GM12878 (cell line): ENCODE measurements at regions not wholly inside any gene's neighbourhood (a gene's known extent, or its start where the extent isn't known, plus 50 kb on each side); places are given as distances from the start of the nearest gene placed in this dataset.

Experiments
- ATAC-seq: fragments of 200-7000 bp; cut with Tn5 transposase; 3 replicates; pipeline ENCODE4 v1.9.1; 2020; ENCODE audit warnings: mild to moderate bottlenecking, moderate library complexity
- BruUV-seq: library from RNA; stranded (reverse); fragments of 400-500 nt; replicated peaks from 2 replicates; lab custom pipeline; 2021; lab: Mats Ljungman, UMichigan
- CTCF ChIA-PET: fragments of 300-600 bp; sonication (Branson Sonifier 250); formaldehyde crosslinking; extraction: SDS; loops from one replicate; lab custom pipeline; 2021; ENCODE audit warnings: inconsistent platforms; lab: Yijun Ruan, JAX
- POLR2A ChIA-PET: fragments of 350-600 bp; formaldehyde crosslinking; extraction: SDS; loops from one replicate; lab custom pipeline; 2021; ENCODE audit warnings: inconsistent platforms; lab: Charles Lee
- RAD21 ChIA-PET: fragments of 300-600 bp; sonication (Branson Sonifier 250); formaldehyde crosslinking; loops from one replicate; lab custom pipeline; 2023; ENCODE audit warnings: antibody characterized with exemption; ENCODE audit not compliant: unreplicated experiment; lab: Charles Lee
- SMC1A ChIA-PET: fragments of 300-600 bp; sonication (Branson Sonifier 250); formaldehyde crosslinking; loops from one replicate; lab custom pipeline; 2023; ENCODE audit not compliant: unreplicated experiment, uncharacterized antibody; lab: Charles Lee
- DNase-seq: peaks from one replicate; pipeline ENCODE4 v3.0.0-alpha.2; 2011; ENCODE audit warnings: low read depth, low spot score
- FAIRE-seq: peaks from 3 replicates; lab custom pipeline; 2011; peaks lifted over from hg19 to GRCh38; lab: Jason Lieb, UNC
- H2AFZ ChIP-seq: 2 replicates; pipeline ENCODE4 v1.6.0; 2011; ENCODE audit warnings: low read depth, low read length, control low read depth; ENCODE audit not compliant: control insufficient read depth
- H3K27ac ChIP-seq: 2 replicates; pipeline ENCODE4 v1.5.1; 2011; ENCODE audit warnings: control low read depth; ENCODE audit not compliant: control insufficient read depth, insufficient read depth
- H3K27me3 ChIP-seq, 2 experiments: replicated peaks in 1 of 2; 2 replicates each; pipeline versions ENCODE4 v1.6.0 to v1.6.1; 2011; ENCODE audit warnings: low read length in 1 of 2; ENCODE audit not compliant: control insufficient read depth in 2 of 2, insufficient read depth in 2 of 2
- H3K36me3 ChIP-seq, 2 experiments: 2 replicates each; pipeline ENCODE4 v1.5.1; 2011; ENCODE audit warnings: low read length in 1 of 2; ENCODE audit not compliant: control insufficient read depth in 2 of 2, insufficient read depth in 2 of 2
- H3K4me1 ChIP-seq: 2 replicates; pipeline ENCODE4 v1.6.1; 2011; ENCODE audit warnings: mild to moderate bottlenecking, low read length, moderate library complexity, mixed read lengths; ENCODE audit not compliant: control insufficient read depth, insufficient read depth
- H3K4me2 ChIP-seq: 2 replicates; pipeline ENCODE4 v1.6.0; 2011; ENCODE audit warnings: control low read depth; ENCODE audit not compliant: control insufficient read depth, insufficient read depth
- H3K4me3 ChIP-seq: fragments of 200-600 bp; sonication (generic); 2 replicates; pipeline ENCODE4 v1.5.1; 2016
- H3K79me2 ChIP-seq: 2 replicates; pipeline ENCODE4 v1.6.0; 2011; ENCODE audit warnings: low read length; ENCODE audit not compliant: control insufficient read depth, insufficient read depth
- H3K9ac ChIP-seq: 2 replicates; pipeline ENCODE4 v1.8.0; 2011; ENCODE audit warnings: low read length, control low read depth, mixed read lengths; ENCODE audit not compliant: control insufficient read depth, insufficient read depth
- H3K9me3 ChIP-seq: replicated peaks from 3 replicates; pipeline ENCODE4 v1.5.1; 2011; ENCODE audit warnings: mild to moderate bottlenecking, low read length; ENCODE audit not compliant: control insufficient read depth, insufficient read depth
- H4K20me1 ChIP-seq: 2 replicates; pipeline ENCODE4 v1.6.0; 2011; ENCODE audit not compliant: control insufficient read depth, insufficient read depth
- ASH2L ChIP-seq: fragments of 300-600, 200-600 bp; sonication (generic); IDR thresholded peaks from 2 replicates; pipeline ENCODE4 v1.6.1; 2017; ENCODE audit warnings: low read depth, mild to moderate bottlenecking, borderline replicate concordance
- CHD1 ChIP-seq: IDR thresholded peaks from 2 replicates; pipeline ENCODE4 v1.6.1; 2012; ENCODE audit warnings: low read depth, low read length, improper control_type of control experiment
- ETV6 ChIP-seq, 2 experiments: fragments of 450-650 bp in 1 of 2; IDR thresholded peaks in 1 of 2; conservative IDR thresholded peaks in 1 of 2; 2 replicates each; pipeline ENCODE4 v1.6.1; 2014; ENCODE audit warnings: antibody characterized with exemption in 1 of 2, borderline replicate concordance in 1 of 2, low read depth in 1 of 2, mild to moderate bottlenecking in 1 of 2, moderate library complexity in 1 of 2
- HDAC2 ChIP-seq: fragments of 200-600 bp; sonication (generic); IDR thresholded peaks from 2 replicates; pipeline ENCODE4 v1.6.1; 2017
- HDAC6 ChIP-seq: fragments of 200-600 bp; sonication (generic); IDR thresholded peaks from one replicate; pipeline ENCODE4 v1.8.0; 2017; ENCODE audit warnings: antibody characterized with exemption; ENCODE audit not compliant: unreplicated experiment
- JUND ChIP-seq: IDR thresholded peaks from 2 replicates; pipeline ENCODE4 v1.6.1; 2012; ENCODE audit warnings: low read depth, mild to moderate bottlenecking, low read length, improper control_type of control experiment, moderate library complexity
- KAT2A ChIP-seq: conservative IDR thresholded peaks from 2 replicates; pipeline ENCODE4 v1.6.1; 2011; ENCODE audit warnings: low read depth, low read length; ENCODE audit not compliant: control insufficient read depth
- KLF5 ChIP-seq: fragments of 450-650 bp; IDR thresholded peaks from 2 replicates; pipeline ENCODE4 v1.6.1; 2014; ENCODE audit warnings: mild to moderate bottlenecking; ENCODE audit not compliant: partially characterized antibody
- NRF1 ChIP-seq: conservative IDR thresholded peaks from 2 replicates; pipeline ENCODE4 v1.6.1; 2011; ENCODE audit warnings: mild to moderate bottlenecking, low read depth, low read length, improper control_type of control experiment
- POU2F2 ChIP-seq: IDR thresholded peaks from 3 replicates; pipeline ENCODE4 v1.6.1; 2011; ENCODE audit warnings: low read depth, mild to moderate bottlenecking, low read length, borderline replicate concordance
- RUNX3 ChIP-seq: IDR thresholded peaks from 2 replicates; pipeline ENCODE4 v1.6.1; 2012; ENCODE audit warnings: low read length, inconsistent platforms
- SMAD1 ChIP-seq: fragments of 450-650 bp; IDR thresholded peaks from 2 replicates; pipeline ENCODE4 v1.6.1; 2018; ENCODE audit warnings: mild to moderate bottlenecking, low read depth; ENCODE audit not compliant: partially characterized antibody
- SUZ12 ChIP-seq: fragments of 200-600 bp; sonication (generic); IDR thresholded peaks from one replicate; pipeline ENCODE4 v1.6.1; 2018; ENCODE audit warnings: antibody characterized with exemption, mild to moderate bottlenecking; ENCODE audit not compliant: unreplicated experiment
- YY1 ChIP-seq: IDR thresholded peaks from 2 replicates; pipeline ENCODE4 v1.6.1; 2011; ENCODE audit warnings: low read depth, mild to moderate bottlenecking, low read length
- ZNF687 ChIP-seq: fragments of 450-650 bp; IDR thresholded peaks from 2 replicates; pipeline ENCODE4 v1.6.1; 2017; ENCODE audit warnings: mild to moderate bottlenecking, moderate library complexity
- WGBS: methylation state at CpG from one replicate; pipeline ENCODE4 v1.1.6; 2016; ENCODE audit warnings: low lambda C conversion rate; ENCODE audit not compliant: insufficient replicate concordance, insufficient coverage; ENCODE audit errors: missing lambda C conversion rate; 5-methylcytosine and 5-hydroxymethylcytosine counted together
- in situ Hi-C: fragments of 300-500 bp; cut with MboI; formaldehyde crosslinking; loops from 9 replicates; pipeline ENCODE4 v1.14.3; 2018; ENCODE audit warnings: mixed read lengths
- intact Hi-C: fragments of 100-400 bp; cut with micrococcal nuclease; formaldehyde crosslinking; loops from one replicate; pipeline ENCODE4 v1.14.2; 2022; ENCODE audit not compliant: unreplicated experiment

GRCh38 chr1:59041646-59042277 lies 255.1 kb upstream of the FGGY start:
- H3K9me3 ChIP-seq = no peaks in the 10 kb centered on the region
- ChIA-PET SMC1A (interaction anchor here (0.6 to 1.6 kb wide), 5 partner anchors 9 to 121 kb away, joined by 3 to 4 read pairs (median 4); no protein-coding TSS in a partner anchor), RAD21 (no interaction called here), POLR2A (no interaction called here)
- intact Hi-C loops = no loop called here
- no peaks in the 10 kb centered on the region for H3K36me3 ChIP-seq
- H3K4me2 ChIP-seq = no peak overlapping the region
- BruUV-seq = no TSS peak
- no peak for DNase-seq
- no peak for ATAC-seq
- no peak overlapping the region for H3K4me3 ChIP-seq
- H3K27ac ChIP-seq = no peak overlapping the region
- H3K4me1 ChIP-seq = peaks cover 18% of the 10 kb centered on the region
- no peaks in the 10 kb centered on the region for H4K20me1 ChIP-seq
- TF ChIP-seq SMAD1 = no peak
- TF ChIP-seq RUNX3 = no peak
- TF ChIP-seq KAT2A = no peak
- no peak for TF ChIP-seq HDAC6
- TF ChIP-seq HDAC2 = no peak
- no peak for TF ChIP-seq JUND
- no peak for TF ChIP-seq ZNF687
- TF ChIP-seq YY1 = no peak
- no peak for TF ChIP-seq SUZ12
- TF ChIP-seq ASH2L = no peak
- TF ChIP-seq KLF5 = no peak
- TF ChIP-seq NRF1 = no peak
- no peak for TF ChIP-seq CHD1
- no peak for TF ChIP-seq POU2F2
- TF ChIP-seq ETV6 (conservative IDR thresholded peaks at IDR 0.05 in 1 of 2, IDR thresholded peaks at IDR 0.05 in 1 of 2; ENCODE audit: borderline replicate concordance in 1 of 2, low read depth in 1 of 2) = no peak
- TF ChIP-seq, all 136 proteins: peak for 0
- 70% methylated on average over 5 of the region's 5 CpGs for WGBS
- in situ Hi-C loops = no loop called here
- CTCF ChIA-PET = interaction anchor here (0.6 kb wide), 1 partner anchor 181 kb away, joined by 3 read pairs; no protein-coding TSS in a partner anchor
- no peaks in the 10 kb centered on the region for H3K27me3 ChIP-seq
- H3K79me2 ChIP-seq = no peaks in the 10 kb centered on the region
- no peak overlapping the region for H3K9ac ChIP-seq
- FAIRE-seq = no peak
- H2AFZ ChIP-seq = no peak overlapping the region
